ENCODE measurements at regions not wholly inside any gene's neighbourhood (a gene's known extent, or its start where the extent isn't known, plus 50 kb on each side); places are given as distances from the start of the nearest gene placed in this dataset.

DNA sequence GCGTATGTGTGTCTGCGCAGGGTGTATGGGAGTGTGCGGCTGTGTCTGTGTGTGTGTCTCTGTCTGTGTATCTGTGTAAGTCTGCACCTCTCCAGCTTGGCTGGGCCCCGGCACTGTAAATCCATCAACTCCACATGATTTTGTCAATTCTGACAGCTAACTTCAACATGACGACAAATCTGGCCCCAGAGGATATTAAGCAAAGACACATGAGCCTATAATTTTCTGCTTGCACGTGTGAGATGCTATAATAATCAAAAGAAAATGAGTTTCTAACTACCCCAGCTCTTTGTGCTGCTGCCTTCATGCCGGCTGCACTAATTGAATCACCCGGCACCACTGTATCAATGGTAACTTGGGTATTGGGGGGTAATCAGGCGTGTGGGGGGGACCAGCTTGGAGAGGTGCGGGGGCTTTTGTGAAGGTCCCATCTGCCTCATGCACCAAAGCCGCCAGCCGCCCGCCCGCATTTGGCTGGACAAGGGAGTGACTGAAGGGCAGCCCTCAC lies 57.6 kb upstream of the LHX1 start:
- TF ChIP-seq ZNF596 (tag by site-specific recombination; IDR thresholded peaks at IDR 0.05) = no peak
- TF ChIP-seq, protein P1, sequence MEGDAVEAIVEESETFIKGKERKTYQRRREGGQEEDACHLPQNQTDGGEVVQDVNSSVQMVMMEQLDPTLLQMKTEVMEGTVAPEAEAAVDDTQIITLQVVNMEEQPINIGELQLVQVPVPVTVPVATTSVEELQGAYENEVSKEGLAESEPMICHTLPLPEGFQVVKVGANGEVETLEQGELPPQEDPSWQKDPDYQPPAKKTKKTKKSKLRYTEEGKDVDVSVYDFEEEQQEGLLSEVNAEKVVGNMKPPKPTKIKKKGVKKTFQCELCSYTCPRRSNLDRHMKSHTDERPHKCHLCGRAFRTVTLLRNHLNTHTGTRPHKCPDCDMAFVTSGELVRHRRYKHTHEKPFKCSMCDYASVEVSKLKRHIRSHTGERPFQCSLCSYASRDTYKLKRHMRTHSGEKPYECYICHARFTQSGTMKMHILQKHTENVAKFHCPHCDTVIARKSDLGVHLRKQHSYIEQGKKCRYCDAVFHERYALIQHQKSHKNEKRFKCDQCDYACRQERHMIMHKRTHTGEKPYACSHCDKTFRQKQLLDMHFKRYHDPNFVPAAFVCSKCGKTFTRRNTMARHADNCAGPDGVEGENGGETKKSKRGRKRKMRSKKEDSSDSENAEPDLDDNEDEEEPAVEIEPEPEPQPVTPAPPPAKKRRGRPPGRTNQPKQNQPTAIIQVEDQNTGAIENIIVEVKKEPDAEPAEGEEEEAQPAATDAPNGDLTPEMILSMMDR (tag by site-specific recombination; IDR thresholded peaks at IDR 0.05) = no peak
- no peak for TF ChIP-seq ZNF266 (tag by site-specific recombination; IDR thresholded peaks at IDR 0.05; ENCODE audit: low read depth)
- no peak for TF ChIP-seq ZSCAN16 (tag by site-specific recombination; IDR thresholded peaks at IDR 0.05)
- TF ChIP-seq SP7 (tag by site-specific recombination; IDR thresholded peaks at IDR 0.05) = no peak
- TF ChIP-seq TCF7L2 (IDR thresholded peaks at IDR 0.05; ENCODE audit: borderline replicate concordance, low read depth, low read length) = no peak
- no peak for TF ChIP-seq ZNF610 (tag by site-specific recombination; IDR thresholded peaks at IDR 0.05; ENCODE audit: borderline replicate concordance)
- TF ChIP-seq ZSCAN18 (tag by site-specific recombination; IDR thresholded peaks at IDR 0.05) = no peak
- TF ChIP-seq REST (tag by site-specific recombination; IDR thresholded peaks at IDR 0.05) = no peak

Measured in HEK293 (cell line).